ENCODE measurements at regions not wholly inside any gene's neighbourhood (a gene's known extent, or its start where the extent isn't known, plus 50 kb on each side); places are given as distances from the start of the nearest gene placed in this dataset.

GRCh38 chr1:239287296-239287695 lies 99.1 kb upstream of the CHRM3 start:
- TF ChIP-seq POLR2A (IDR thresholded peaks at IDR 0.05): no peak
- TF ChIP-seq CTCF (IDR thresholded peaks at IDR 0.05): no peak
- TF ChIP-seq POLR2AphosphoS5 (IDR thresholded peaks at IDR 0.05): no peak
- no peaks in the 10 kb centered on the region for H3K9me3 ChIP-seq
- H3K27me3 ChIP-seq (replicated peaks; ENCODE audit: insufficient read depth): no peaks in the 10 kb centered on the region
- no peaks in the 10 kb centered on the region for H3K36me3 ChIP-seq
- no peak overlapping the region for H3K27ac ChIP-seq
- DNase-seq (ENCODE audit: low spot score): no peak
- no peaks in the 10 kb centered on the region for H3K4me1 ChIP-seq (replicated peaks)
- no peak overlapping the region for H3K4me3 ChIP-seq
- WGBS: 82% methylated on average over 4 of the region's 4 CpGs
- intact Hi-C loops (cut with DNase I): no loop called here

GRCh38 chr1:239283216-239283615 lies 103.2 kb upstream of the CHRM3 start:
- WGBS: 69% methylated on average over 6 of the region's 6 CpGs
- Histone ChIP-seq H3K27ac (no peak overlapping the region), H3K4me1 (replicated peaks) (no peaks in the 10 kb centered on the region), H3K4me3 (no peak overlapping the region), H3K36me3 (no peaks in the 10 kb centered on the region), H3K27me3 (replicated peaks; ENCODE audit: insufficient read depth) (no peaks in the 10 kb centered on the region), H3K9me3 (no peaks in the 10 kb centered on the region)
- no peak for DNase-seq (ENCODE audit: low spot score)
- intact Hi-C loops (cut with DNase I): no loop called here
- TF ChIP-seq POLR2A (IDR thresholded peaks at IDR 0.05): no peak
- no peak for TF ChIP-seq POLR2AphosphoS5 (IDR thresholded peaks at IDR 0.05)

- WGBS: 32% methylated on average over 3 of the region's 3 CpGs
- Histone ChIP-seq H3K9me3 (no peaks in the 10 kb centered on the region), H3K36me3 (no peaks in the 10 kb centered on the region), H3K27ac (no peak overlapping the region), H3K4me3 (no peak overlapping the region), H3K4me1 (replicated peaks) (no peaks in the 10 kb centered on the region), H3K27me3 (replicated peaks; ENCODE audit: insufficient read depth) (no peaks in the 10 kb centered on the region)
- DNase-seq (ENCODE audit: low spot score): no peak
- TF ChIP-seq POLR2AphosphoS5 (IDR thresholded peaks at IDR 0.05) (no peak), CTCF (IDR thresholded peaks at IDR 0.05) (no peak), POLR2A (IDR thresholded peaks at IDR 0.05) (no peak)
- intact Hi-C loops (cut with DNase I): no loop called here
These were observed 104.0 kb upstream of the CHRM3 start for GRCh38 chr1:239282411-239282810.

GRCh38 chr1:239276051-239276450 lies 110.3 kb upstream of the CHRM3 start:
- Histone ChIP-seq H3K36me3 (no peaks in the 10 kb centered on the region), H3K4me3 (no peak overlapping the region), H3K27ac (no peak overlapping the region), H3K9me3 (no peaks in the 10 kb centered on the region), H3K27me3 (replicated peaks; ENCODE audit: insufficient read depth) (no peaks in the 10 kb centered on the region), H3K4me1 (replicated peaks) (no peaks in the 10 kb centered on the region)
- DNase-seq (ENCODE audit: low spot score): no peak
- intact Hi-C loops (cut with DNase I): no loop called here
- 88% methylated on average over 5 of the region's 5 CpGs for WGBS
- TF ChIP-seq POLR2AphosphoS5 (IDR thresholded peaks at IDR 0.05): no peak
- TF ChIP-seq POLR2A (IDR thresholded peaks at IDR 0.05): no peak
- no peak for TF ChIP-seq CTCF (IDR thresholded peaks at IDR 0.05)

GRCh38 chr1:239274242-239274830 lies 112.0 kb upstream of the CHRM3 start:
- no peaks in the 10 kb centered on the region for H3K27me3 ChIP-seq (replicated peaks; ENCODE audit: insufficient read depth)
- intact Hi-C loops (cut with DNase I): no loop called here
- 76% methylated on average over 4 of the region's 4 CpGs for WGBS
- H3K4me1 ChIP-seq (replicated peaks): no peaks in the 10 kb centered on the region
- no peak overlapping the region for H3K4me3 ChIP-seq
- no peak for TF ChIP-seq POLR2AphosphoS5 (IDR thresholded peaks at IDR 0.05)
- TF ChIP-seq CTCF (IDR thresholded peaks at IDR 0.05): no peak
- TF ChIP-seq POLR2A (IDR thresholded peaks at IDR 0.05): no peak
- H3K27ac ChIP-seq: no peak overlapping the region
- DNase-seq (ENCODE audit: low spot score): no peak
- no peaks in the 10 kb centered on the region for H3K9me3 ChIP-seq
- H3K36me3 ChIP-seq: no peaks in the 10 kb centered on the region
